SKM-1 (cell line): ENCODE measurements at regions not wholly inside any gene's neighbourhood (a gene's known extent, or its start where the extent isn't known, plus 50 kb on each side); places are given as distances from the start of the nearest gene placed in this dataset.
"Not testable (repeated sequence)": the region's sequence is repeated elsewhere in the genome, so short reads cannot be mapped to it uniquely, and the experiment has no call there.

Experiments used
- DNase-seq: peaks from one replicate; lab custom pipeline; 2025; ENCODE audit not compliant: unreplicated experiment; lab: John Stamatoyannopoulos, UW

DNA sequence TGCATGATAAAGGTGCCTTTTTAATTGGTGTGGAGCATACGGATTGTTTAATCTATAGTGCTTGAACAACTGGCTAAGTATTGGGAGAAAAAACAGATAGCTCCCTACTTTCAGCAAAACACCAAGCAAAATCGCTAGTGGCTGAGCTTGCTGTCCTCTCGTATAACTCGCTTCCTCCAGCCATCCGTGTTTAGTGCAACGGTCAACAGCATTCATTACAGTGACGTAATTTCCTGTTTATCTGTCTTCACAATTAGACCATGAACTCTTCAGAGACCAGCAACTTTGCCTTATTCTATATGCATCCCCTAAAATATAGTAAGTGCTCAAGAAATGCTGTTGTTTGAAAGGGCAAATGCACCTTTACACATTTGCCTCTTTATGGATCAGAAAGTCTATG lies 511.9 kb downstream of the HAPSTR1 start:
- no peak for DNase-seq

DNA sequence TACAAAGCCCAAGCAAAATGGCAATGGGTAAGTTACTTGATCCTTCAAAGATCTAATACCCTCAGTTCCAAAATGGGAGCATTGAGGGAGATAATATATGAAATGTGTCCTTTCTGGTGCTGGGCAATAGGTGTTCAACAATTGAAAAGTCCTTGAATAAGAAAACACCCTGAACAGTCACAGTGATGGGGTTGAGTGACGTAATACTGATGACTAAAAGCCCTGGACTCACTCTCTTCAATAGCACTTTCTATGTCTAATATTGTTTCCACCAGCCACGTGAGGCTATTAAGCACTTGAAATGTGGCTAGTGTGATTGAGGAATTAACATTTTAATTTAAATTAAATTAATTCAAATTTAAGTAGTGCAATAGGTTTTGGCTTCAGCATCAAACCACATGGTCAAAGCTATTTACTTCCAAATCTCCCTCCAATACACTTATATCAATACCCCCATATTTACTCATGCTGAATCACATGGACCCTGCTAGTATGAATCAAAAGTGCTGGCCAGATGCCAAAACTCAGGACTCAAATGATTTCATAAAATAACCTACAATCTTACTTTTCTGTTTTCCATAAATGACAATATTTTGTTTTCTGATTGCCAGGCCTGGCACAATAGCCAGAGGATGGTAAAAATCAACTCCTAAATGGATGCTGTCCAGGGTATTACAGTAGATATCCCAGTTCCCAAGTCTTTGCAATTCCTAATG lies 516.2 kb downstream of the HAPSTR1 start:
- DNase-seq: no peak

DNA sequence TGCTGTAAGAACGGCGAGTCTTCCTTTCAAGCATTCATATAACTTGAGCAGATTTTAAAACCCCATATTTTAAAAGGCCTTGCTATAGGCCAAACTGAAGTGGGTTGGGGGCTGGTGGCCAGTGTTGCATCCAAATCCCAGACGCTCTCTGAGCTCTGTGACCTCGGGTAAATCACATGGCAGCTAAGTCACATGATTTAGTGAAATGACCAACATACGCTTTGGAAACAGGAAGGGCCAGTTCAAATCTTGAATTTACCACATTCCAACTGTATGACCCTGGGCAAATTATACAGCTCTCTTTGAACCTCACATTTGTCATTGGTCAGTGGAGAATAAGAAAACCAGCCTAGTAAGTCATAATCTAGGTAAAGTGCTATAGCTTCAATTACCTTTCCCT lies 519.3 kb downstream of the HAPSTR1 start:
- no peak for DNase-seq

DNA sequence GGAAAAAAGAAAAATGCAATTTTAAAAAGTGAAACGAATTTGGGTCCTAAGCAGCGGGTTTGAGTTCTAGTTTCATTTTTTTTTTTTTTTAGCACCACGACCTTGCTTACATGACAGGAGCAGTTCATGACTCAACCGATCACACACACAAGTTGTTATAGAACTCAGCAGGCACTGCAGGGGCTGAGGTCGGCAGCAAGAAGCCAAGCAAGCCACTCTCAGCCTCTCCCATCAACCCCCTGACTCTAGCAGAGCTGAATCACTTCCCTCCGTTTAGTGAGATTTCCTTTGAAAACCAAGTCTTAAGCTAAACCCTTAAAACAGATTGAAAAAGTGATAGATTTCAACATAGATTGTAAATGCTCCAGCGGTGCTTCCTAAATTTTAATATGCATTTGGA lies 520.8 kb downstream of the HAPSTR1 start:
- DNase-seq: no peak

DNA sequence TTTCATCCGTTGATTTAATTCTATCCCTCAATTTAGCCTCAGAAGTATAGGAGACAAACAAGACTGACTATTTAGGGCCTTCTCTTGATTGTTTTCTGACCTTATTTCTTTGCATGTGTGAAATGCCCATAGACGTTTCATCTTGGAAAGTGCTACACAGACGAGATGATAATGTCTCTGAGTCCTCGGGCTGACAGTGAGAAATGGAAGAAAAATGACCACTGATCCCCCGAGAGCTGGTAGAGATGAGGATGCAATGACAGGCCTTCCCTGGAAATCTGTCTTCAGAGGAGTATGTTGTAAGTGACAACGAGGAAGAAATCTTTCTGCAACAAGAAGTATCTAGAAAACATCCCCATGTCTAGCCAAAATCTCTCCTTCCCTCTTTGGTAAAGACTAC lies 522.9 kb downstream of the HAPSTR1 start:
- DNase-seq: no peak

DNA sequence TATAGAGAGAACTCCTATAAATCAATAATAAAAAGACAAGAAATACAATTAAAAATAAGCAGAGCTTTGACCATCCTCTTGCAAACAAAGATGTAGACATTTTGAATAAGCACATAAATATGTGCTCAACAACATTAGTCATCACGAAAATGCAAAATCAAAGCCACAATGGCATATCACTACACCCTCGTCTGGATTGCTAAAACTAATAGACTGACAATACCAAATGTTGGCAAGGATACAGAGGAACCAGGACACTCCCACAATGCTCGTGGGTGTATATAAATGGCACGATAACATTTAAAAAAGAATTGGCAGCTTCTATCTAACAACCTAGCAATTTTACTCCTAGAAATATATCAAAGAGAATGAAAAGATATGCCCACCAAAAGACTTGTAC lies 530.8 kb downstream of the HAPSTR1 start:
- no peak for DNase-seq

DNA sequence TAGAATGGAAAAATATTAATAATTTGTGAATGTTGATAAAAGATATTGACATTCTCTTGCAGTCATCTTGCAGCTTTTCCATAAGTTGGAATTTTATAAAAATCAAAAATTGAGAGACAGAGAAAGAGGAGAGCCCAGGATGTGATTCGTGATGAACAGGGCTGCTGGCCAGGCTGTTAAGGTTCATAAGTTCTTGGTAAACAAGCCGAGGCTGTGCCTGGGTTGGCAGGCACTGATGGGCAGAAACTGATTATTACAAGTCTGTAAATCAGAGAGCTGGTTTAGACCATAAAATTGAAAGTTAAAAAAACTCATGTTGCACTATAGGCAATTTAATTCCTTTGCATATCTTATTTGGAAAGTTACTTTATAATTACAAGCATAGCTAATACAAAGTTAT lies 533.7 kb downstream of the HAPSTR1 start:
- DNase-seq: no peak

DNA sequence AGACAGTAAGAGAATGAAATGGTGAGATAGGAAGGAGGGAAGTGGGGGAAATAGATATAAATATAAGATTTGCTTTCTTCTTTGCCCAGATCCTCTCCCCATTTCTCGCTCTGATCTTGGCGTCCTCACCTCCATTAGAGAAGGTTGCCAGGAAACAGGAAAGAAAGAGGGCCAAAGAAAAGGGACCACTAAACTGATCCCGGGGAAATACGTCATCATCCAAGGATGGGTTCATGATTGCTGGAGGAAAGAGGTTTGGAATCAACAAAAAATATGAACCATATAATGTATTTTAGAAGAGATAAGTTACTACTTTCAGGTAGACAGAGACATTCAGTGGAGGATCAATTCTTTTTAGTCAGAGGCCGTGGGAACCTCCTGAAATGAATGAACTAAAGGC lies 536.0 kb downstream of the HAPSTR1 start:
- DNase-seq: no peak

DNA sequence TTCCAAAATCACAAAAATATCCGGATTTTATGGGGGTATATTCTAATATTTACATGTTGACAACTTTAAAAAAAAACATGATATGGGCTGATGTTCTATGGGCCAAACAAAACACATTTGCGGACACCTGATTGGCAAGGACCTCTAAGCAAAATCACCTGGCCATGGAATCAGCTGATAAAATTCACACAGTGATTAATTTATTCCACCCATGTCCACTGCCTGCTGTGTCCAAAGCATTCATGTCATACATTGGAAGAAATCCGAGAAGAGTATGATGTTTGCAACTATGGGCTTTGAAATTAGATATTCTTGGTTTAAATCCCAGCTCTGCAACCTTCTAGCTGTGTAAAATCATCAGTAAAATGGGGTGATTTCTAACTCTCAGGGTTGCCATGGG lies 538.7 kb downstream of the HAPSTR1 start:
- no peak for DNase-seq

DNA sequence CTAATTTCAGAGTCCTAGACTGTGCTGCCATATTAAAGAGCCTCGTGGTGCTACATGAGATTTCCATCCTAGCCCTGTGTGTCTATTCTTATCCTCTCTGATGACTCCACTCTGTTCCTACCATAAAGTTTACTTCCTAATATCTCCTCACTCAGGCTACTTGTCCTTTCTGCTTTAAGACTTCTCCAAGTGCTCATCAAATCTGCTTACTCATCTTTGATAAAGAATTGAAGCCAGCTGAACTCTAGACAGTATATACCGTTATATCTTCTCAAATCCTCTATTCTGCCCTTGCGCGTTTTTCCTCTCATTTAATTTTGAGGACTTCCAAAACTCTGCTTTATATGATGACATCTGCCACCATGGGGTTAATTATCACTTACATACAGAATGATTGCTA lies 539.5 kb downstream of the HAPSTR1 start:
- DNase-seq: no peak

DNA sequence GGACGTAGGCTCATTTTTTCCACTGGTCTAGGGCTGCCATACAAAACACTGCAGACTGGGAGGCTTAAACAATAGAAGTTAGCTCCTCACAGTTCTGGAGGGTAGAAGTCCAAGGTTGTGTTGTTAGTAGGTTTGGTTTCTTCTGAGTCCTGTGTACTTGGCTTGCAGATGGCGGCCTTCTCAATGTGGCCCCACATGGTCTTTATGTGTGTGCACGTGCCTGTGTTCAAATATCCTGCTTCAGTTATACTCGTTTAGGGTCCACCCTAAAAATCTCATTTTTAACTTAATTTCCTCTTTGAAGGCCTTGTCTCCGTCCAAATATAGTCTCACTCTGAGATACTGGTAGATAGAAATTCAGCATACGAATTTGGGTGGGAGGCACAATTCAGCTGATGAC lies 542.4 kb downstream of the HAPSTR1 start:
- DNase-seq: no peak

DNA sequence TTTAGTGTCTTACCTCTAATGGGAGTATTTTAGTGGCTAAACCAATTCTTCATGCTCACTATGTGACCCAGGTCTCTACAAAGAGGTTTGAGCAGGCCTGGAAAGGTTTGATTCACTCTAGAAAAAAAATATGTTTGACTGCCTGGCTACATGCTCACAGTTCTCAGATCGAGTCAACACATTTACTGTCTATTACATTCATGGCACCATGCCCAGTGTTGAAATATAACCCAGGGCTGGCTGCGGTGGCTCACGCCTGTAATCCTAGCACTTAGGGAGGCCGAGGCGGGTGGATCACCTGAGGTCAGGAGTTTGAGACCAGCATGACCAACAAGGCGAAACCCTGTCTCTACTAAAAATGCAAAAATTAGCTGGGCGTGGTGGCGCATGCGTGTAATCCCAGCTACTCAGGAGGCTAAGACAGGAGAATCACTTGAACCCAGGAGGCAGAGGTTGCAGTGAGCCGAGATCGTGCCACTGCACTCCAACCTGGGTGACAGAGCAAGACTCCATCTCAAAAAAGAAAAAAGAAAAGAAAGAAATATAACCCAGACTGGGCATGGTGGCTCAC lies 543.8 kb downstream of the HAPSTR1 start:
- not testable (repeated sequence) for DNase-seq

DNA sequence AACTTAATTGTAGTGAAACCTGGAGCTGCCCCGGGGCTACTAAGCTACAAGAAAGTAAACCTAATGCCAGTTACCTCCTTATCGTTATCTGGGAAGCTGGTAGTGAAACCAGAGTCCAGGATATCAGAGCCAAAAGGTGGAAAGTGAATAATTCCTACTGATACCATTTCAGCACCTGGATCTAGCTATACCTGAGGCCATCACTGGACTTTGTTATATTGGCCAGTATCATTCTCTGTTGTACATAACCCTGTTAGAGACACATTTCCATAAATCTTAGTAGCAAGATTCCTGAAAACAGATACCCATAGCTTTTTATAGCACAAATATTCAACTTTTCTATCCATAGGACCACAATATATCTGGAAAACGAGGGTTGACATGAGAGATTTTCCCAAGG lies 538.0 kb downstream of the GRIN2A start:
- DNase-seq: no peak

DNA sequence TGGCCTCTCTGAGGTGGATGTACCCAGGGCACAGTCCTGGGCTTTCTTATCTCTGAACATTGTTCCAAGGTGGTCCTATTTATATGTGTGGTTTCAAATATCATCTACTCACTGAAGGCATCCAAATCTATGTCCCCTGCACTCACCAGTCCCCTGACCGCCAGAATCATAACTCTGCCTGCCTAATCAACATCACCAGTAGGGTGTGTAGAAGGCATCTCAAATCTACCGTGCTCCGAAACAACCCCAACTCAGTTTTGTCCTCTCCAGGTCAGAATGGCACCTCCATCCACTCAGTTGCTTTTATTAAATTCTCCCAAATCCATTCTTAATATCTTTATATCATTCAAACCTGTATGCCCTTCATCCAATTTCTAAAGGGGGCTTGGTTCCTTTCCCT lies 536.3 kb downstream of the GRIN2A start:
- no peak for DNase-seq

DNA sequence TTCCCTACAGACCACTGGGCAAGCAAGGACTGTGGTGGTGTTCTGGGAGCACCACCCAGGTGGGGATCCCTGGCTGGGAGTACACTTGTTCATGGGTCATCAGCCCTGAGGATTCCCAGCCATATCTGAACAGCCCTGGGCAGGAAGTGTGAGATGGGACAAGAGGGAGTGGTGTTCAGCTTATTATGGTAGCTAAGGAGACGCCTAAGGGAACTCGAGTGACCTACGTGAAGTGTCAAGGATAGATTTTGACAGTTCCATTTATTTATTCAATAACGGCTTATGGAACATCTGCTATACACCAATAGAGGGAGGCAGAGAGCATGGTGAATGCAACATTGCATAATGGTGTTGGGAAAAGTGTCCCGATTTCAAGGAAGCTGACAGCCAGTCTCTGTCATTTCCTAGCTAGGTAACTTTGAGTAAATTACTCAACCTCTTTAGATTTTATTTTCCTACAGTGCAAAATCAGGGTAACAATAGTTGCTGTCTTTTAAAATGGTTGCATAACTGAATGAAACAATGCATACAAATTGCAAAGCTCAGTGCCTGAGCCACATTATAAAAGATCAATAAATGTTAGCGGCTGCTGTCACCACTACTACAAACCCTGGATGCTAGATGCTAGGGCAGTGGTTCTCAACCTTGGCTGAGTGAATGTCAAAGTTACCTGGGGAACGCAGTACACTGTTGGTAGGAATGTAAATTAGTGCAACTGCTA lies 534.1 kb downstream of the GRIN2A start:
- DNase-seq: no peak

DNA sequence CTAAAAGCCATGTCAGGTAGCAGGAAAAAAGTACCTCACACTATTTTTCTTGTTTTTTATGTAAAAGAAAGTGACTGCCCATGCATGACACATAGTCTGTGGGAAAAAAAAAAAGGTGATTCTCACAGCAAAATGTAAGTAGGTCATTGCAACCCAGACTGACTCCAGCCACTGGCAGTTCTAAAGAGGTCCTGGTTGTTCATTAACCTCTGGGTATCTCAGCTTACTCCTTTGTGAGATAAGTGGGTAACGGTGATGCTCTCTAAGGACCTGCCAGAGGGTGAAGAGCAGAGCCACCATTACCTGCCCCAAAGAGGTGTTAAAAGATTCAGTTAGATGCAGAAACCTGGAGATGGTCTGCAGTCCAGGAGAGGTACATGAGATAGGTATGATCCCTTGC lies 531.9 kb downstream of the GRIN2A start:
- no peak for DNase-seq

DNA sequence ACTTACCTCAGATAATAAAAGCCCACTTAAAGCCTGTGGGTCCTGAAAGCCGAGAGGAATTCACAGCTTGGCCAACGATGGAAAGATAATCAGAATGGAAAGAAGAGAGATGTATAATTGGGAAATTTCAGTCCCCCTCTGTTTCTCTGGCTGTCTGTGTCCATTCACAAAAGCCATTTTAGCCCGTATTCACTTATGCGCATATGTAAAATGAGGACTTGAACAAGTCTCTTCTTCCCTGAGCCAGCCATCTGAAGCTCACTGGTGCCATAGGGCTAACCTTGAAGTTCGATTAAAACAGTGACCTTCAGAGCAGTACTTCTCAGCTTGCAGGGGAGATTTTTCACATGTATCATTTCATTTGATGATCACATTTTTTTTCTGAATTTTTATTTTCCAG lies 527.2 kb downstream of the GRIN2A start:
- DNase-seq: no peak

DNA sequence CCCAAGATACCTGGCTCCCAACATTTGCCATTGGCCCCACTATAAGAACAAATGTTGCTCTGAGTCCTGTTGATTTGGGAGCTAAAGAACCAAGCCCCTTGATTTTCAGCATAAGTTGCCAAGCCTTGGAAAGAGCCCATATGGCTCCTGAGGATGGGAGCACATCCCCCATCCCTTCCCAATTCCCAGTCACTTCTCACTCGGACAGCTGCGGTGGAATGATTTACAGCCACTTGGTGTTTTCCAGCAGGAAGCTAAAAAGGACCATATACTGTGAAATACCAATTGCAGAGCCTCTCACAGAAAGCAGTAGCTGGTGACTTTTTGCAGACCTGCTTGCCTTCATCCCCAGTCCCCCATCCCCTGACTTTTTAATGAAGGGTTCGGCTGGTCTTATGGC lies 524.6 kb downstream of the GRIN2A start:
- no peak for DNase-seq

DNA sequence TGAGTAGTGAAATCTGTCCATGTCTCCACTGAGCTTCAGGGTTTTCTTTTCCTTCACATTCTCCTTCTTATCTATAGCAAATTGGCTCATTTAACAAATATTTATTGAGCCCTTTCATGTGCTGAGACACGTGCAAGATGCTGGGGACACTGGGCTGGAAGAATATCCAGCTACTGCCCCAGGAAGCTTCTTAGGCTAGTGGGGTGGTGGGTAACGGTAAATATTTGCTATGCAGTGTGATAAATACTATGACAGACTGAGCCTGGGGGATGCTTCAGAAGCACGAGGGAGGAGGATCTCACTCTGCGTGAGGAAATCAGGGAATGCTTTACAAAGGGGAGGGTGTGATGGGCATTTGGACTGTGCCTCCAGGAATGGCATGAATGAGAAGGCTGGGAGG lies 524.1 kb downstream of the GRIN2A start:
- no peak for DNase-seq

DNA sequence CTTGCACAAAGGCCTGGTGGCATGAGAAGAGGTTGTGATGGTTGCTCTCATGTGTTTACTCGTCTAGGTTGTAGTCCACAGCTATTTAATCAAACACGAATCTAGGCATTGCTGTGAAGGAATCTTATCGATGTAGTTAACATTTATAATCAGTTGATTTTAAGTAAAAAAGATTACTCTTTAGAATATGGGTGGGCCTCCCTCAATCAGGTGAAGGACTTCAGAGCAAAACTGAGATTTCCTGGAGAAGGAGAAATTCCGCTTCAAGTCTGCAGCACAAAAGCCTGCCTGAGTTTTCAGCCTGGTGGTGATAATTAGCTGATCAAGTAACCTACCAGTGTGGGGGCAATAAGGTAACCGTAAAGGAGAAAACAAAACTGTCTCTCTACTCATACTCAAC lies 523.6 kb downstream of the GRIN2A start:
- DNase-seq: no peak

DNA sequence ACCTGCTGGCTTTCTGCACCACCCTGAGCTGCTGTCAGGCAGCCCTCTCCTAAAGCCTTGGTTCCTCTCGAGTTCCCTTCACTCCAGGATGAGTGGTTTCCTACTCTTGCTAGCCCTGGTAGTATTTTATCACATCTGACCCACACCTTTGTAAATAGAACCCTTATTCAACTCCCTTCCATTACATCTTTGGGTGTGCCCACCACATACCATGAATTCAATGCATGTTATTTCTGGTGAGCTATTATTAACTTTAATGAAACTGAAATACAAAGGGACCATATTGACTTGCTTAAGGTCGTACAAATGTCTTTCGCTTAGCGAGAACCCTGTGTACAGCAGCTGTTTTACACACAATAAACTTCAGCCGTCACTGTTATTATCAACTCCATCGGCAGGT lies 521.3 kb downstream of the GRIN2A start:
- no peak for DNase-seq

DNA sequence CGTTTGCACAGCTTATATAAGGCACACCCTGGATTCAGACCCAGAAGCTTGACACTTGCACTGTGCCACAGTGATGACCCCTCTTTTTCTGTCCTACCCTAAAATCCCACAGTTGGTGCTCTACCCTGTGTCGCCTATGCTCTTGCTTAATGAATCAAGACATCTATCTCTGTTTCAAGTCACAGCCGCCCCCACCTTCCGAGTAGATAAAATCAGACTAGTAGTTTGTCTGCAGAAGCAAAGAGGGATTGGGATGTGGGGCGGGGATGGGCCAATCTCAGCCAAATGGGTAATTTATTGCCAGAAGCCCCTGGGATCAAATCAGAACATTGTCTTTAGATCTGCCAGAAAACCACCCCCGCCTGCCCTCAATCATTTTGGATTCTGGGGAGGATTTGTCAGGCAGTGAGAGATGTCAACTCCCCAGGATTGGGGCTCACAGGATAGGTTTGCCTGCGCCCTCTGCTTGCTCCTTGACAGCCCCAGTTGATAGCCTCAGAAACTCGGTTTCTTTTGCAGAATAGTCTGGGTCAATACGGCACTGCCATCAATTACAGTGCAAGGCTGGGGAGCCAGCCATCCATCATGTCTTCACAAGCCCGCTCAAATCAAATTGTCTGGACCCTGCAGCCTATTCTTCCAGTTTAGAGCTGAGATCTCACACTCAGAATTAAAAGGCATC lies 520.8 kb downstream of the GRIN2A start:
- DNase-seq: no peak
